SK-N-SH (cell line): ENCODE measurements at regions not wholly inside any gene's neighbourhood (a gene's known extent, or its start where the extent isn't known, plus 50 kb on each side); places are given as distances from the start of the nearest gene placed in this dataset.

ENCODE experiments used
- CTCF ChIA-PET: fragments of 300-600, 350-600 bp; formaldehyde crosslinking; extraction: SDS; loops from one replicate; lab custom pipeline; 2021; lab: Yijun Ruan, JAX
- POLR2A ChIA-PET: fragments of 350-600 bp; sonication (Branson Sonifier 250); formaldehyde crosslinking; extraction: SDS; loops from one replicate; lab custom pipeline; 2020; ENCODE audit warnings: antibody characterized with exemption, inconsistent platforms; lab: Yijun Ruan, JAX
- DNase-seq: peaks from one replicate; pipeline ENCODE4 v3.0.0; 2012
- H2AFZ ChIP-seq: fragments of 200-600 bp; sonication (generic); 2 replicates; pipeline ENCODE4 v1.8.1; 2016; ENCODE audit warnings: antibody characterized with exemption, mild to moderate bottlenecking, low read depth
- H3F3A ChIP-seq: fragments of 200-600 bp; sonication (generic); replicated peaks from 2 replicates; pipeline ENCODE3; 2016; ENCODE audit warnings: antibody characterized with exemption, mild to moderate bottlenecking; ENCODE audit not compliant: insufficient read depth
- H3K27ac ChIP-seq, 2 experiments: fragments of 200-500 bp in 1 of 2; fragments of 200-600 bp in 1 of 2; sonication (Bioruptor generic) in 1 of 2; sonication (generic), shearing (Covaris generic) in 1 of 2; 2 replicates each; pipeline versions ENCODE4 v1.5.1 to v1.6.1; 2014 to 2016; ENCODE audit warnings: low read depth in 2 of 2, inconsistent platforms in 1 of 2, low read length in 1 of 2, mild to moderate bottlenecking in 1 of 2, mixed read lengths in 1 of 2
- H3K27me3 ChIP-seq: fragments of 200-600 bp; sonication (generic), shearing (Covaris generic); 2 replicates; pipeline ENCODE4 v1.6.1; 2016; ENCODE audit warnings: mixed run types; ENCODE audit not compliant: insufficient read depth
- H3K36me3 ChIP-seq, 2 experiments: fragments of 200-500 bp in 1 of 2; fragments of 200-600 bp in 1 of 2; sonication (Bioruptor generic) in 1 of 2; sonication (generic) in 1 of 2; replicated peaks in 1 of 2; 2 replicates each; pipeline versions ENCODE3 to v1.5.1; 2014 to 2016; ENCODE audit warnings: low read length in 1 of 2, mild to moderate bottlenecking in 1 of 2; ENCODE audit not compliant: insufficient read depth in 2 of 2, control insufficient read depth in 1 of 2
- H3K4me1 ChIP-seq, 2 experiments: fragments of 200-500 bp in 1 of 2; fragments of 200-600 bp in 1 of 2; sonication (Bioruptor generic) in 1 of 2; sonication (generic), shearing (Covaris generic) in 1 of 2; 2 replicates each; pipeline versions ENCODE4 v1.5.1 to v1.6.1; 2014 to 2016; ENCODE audit warnings: low read depth in 1 of 2, low read length in 1 of 2, mixed run types in 1 of 2; ENCODE audit not compliant: insufficient read depth in 2 of 2, control insufficient read depth in 1 of 2
- H3K4me2 ChIP-seq: fragments of 200-600 bp; sonication (generic), shearing (Covaris generic); 2 replicates; pipeline ENCODE4 v1.6.1; 2017; ENCODE audit warnings: mixed run types
- H3K4me3 ChIP-seq, 2 experiments: fragments of 200-500 bp in 1 of 2; fragments of 200-600 bp in 1 of 2; sonication (Bioruptor generic) in 1 of 2; sonication (generic), shearing (Covaris generic) in 1 of 2; 2 replicates each; pipeline versions ENCODE4 v1.5.1 to v1.8.1; 2014 to 2016; ENCODE audit warnings: low read depth in 2 of 2, inconsistent platforms in 1 of 2, low read length in 1 of 2, mild to moderate bottlenecking in 1 of 2, mixed read lengths in 1 of 2, moderate library complexity in 1 of 2
- H3K79me2 ChIP-seq: fragments of 200-600 bp; sonication (generic); 2 replicates; pipeline ENCODE4 v1.8.1; 2017; ENCODE audit warnings: mild to moderate bottlenecking; ENCODE audit not compliant: insufficient read depth
- H3K9ac ChIP-seq: fragments of 200-600 bp; sonication (generic); 2 replicates; pipeline ENCODE4 v1.6.1; 2017; ENCODE audit warnings: mixed run types
- H3K9me2 ChIP-seq: fragments of 200-600 bp; sonication (generic); 2 replicates; pipeline ENCODE4 v1.6.1; 2017; ENCODE audit warnings: mixed run types
- H3K9me3 ChIP-seq: fragments of 200-600 bp; sonication (generic); 2 replicates; pipeline ENCODE4 v1.6.1; 2017; ENCODE audit warnings: mixed run types, mild to moderate bottlenecking, moderate library complexity
- H4K20me1 ChIP-seq: fragments of 200-600 bp; sonication (generic); 2 replicates; pipeline ENCODE4 v1.6.1; 2017; ENCODE audit warnings: mild to moderate bottlenecking, mixed run types; ENCODE audit not compliant: insufficient read depth
- CHD2 ChIP-seq: fragments of 150-350 bp; IDR thresholded peaks from 2 replicates; pipeline ENCODE4 v1.6.1; 2018; ENCODE audit warnings: low read length; ENCODE audit not compliant: partially characterized antibody
- EZH2phosphoT487 ChIP-seq: fragments of 200-600 bp; sonication (generic); IDR thresholded peaks from 2 replicates; pipeline ENCODE4 v1.6.1; 2017; ENCODE audit warnings: low read depth, mixed run types, mild to moderate bottlenecking, antibody characterized with exemption, moderate library complexity, borderline replicate concordance
- FOXM1 ChIP-seq: IDR thresholded peaks from 2 replicates; pipeline ENCODE4 v1.4.0; 2012; ENCODE audit warnings: low read depth, mild to moderate bottlenecking
- GABPA ChIP-seq: IDR thresholded peaks from 2 replicates; pipeline ENCODE4 v1.4.0; 2012; ENCODE audit warnings: low read depth, mild to moderate bottlenecking
- GATA2 ChIP-seq: sonication (generic); formaldehyde crosslinking; IDR thresholded peaks from 2 replicates; pipeline ENCODE4 v1.5.0; 2020; ENCODE audit warnings: mild to moderate bottlenecking, missing genetic modification reagents
- MEF2A ChIP-seq: IDR thresholded peaks from 2 replicates; pipeline ENCODE4 v1.4.0; 2012; ENCODE audit warnings: low read depth, borderline replicate concordance
- MXI1 ChIP-seq: IDR thresholded peaks from 2 replicates; pipeline ENCODE4 v1.6.1; 2012; ENCODE audit warnings: mild to moderate bottlenecking, low read depth, low read length, improper control_type of control experiment
- NFIC ChIP-seq: IDR thresholded peaks from 2 replicates; pipeline ENCODE4 v1.4.0; 2012; ENCODE audit warnings: borderline replicate concordance
- RAD21 ChIP-seq: IDR thresholded peaks from 2 replicates; pipeline ENCODE4 v1.6.1; 2012; ENCODE audit warnings: mild to moderate bottlenecking, low read length
- RXRA ChIP-seq: IDR thresholded peaks from 2 replicates; pipeline ENCODE4 v1.4.0; 2012; ENCODE audit warnings: low read depth, mild to moderate bottlenecking, borderline replicate concordance
- SMC3 ChIP-seq: IDR thresholded peaks from 2 replicates; pipeline ENCODE4 v1.6.1; 2012; ENCODE audit warnings: low read depth, low read length, improper control_type of control experiment
- TCF12 ChIP-seq: IDR thresholded peaks from 2 replicates; pipeline ENCODE4 v1.4.0; 2012
- TEAD4 ChIP-seq: IDR thresholded peaks from 2 replicates; pipeline ENCODE4 v1.4.0; 2012; ENCODE audit warnings: mild to moderate bottlenecking, borderline replicate concordance; ENCODE audit not compliant: insufficient read depth
- USF2 ChIP-seq: fragments of 150-350 bp; IDR thresholded peaks from 2 replicates; pipeline ENCODE4 v1.6.1; 2017; ENCODE audit warnings: antibody characterized with exemption, low read length, low read depth, borderline replicate concordance
- YY1 ChIP-seq: IDR thresholded peaks from 2 replicates; pipeline ENCODE4 v1.4.0; 2012; ENCODE audit warnings: low read depth, mild to moderate bottlenecking
- WGBS: methylation state at CpG from one replicate; pipeline ENCODE4 v1.1.6; 2017; ENCODE audit warnings: low lambda C conversion rate; 5-methylcytosine and 5-hydroxymethylcytosine counted together
- TF ChIP-seq, protein P1 (sequence below): fragments of 200-600 bp; sonication (generic); IDR thresholded peaks from 2 replicates; pipeline ENCODE4 v1.6.1; 2017; ENCODE audit warnings: antibody characterized with exemption, mild to moderate bottlenecking, moderate library complexity
- TF ChIP-seq, protein P2 (sequence below): IDR thresholded peaks from 2 replicates; pipeline ENCODE4 v1.4.0; 2012; ENCODE audit warnings: low read depth, borderline replicate concordance
- TF ChIP-seq, protein P3 (sequence below): IDR thresholded peaks from 2 replicates; pipeline ENCODE4; 2012

DNA sequence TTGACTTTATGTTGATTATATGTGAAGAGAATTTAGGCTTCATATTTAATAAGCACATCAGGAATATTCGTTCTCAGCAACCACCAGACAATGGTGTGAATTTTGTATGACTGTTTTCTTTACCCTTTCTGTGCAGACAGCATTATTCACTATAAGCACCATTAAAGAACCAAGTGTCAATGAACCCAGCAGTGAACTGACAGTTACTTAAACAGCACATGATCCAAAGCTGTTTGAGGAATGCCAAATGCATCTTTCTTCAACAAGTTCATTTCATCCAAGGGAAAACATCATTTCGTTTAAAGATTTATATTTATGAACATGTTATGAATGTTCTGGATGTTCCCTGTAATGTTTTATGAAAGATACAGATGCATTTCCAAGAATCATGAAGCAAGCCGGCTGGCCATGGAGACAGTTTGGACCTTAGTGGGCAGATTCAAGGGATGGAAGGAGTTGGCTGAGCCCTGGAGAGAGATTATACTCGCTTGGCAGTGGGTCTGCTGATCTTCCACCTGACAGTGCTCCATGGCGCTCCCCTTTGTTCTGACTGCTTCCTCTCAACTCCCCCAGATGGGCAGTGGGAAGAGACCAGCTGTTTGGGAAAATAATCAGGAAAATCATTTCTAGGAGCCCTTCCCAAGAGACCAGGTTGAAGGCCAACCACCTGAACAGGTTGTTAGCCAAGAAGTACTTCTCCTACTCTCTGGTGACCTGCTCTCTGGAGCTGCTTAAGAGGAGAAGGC, 326.0 kb upstream of the RSPO3 start:
- POLR2A ChIA-PET: no interaction called here
- no peak for TF ChIP-seq EZH2phosphoT487
- no peak for TF ChIP-seq YY1
- TF ChIP-seq TCF12: no peak
- TF ChIP-seq, protein P1, sequence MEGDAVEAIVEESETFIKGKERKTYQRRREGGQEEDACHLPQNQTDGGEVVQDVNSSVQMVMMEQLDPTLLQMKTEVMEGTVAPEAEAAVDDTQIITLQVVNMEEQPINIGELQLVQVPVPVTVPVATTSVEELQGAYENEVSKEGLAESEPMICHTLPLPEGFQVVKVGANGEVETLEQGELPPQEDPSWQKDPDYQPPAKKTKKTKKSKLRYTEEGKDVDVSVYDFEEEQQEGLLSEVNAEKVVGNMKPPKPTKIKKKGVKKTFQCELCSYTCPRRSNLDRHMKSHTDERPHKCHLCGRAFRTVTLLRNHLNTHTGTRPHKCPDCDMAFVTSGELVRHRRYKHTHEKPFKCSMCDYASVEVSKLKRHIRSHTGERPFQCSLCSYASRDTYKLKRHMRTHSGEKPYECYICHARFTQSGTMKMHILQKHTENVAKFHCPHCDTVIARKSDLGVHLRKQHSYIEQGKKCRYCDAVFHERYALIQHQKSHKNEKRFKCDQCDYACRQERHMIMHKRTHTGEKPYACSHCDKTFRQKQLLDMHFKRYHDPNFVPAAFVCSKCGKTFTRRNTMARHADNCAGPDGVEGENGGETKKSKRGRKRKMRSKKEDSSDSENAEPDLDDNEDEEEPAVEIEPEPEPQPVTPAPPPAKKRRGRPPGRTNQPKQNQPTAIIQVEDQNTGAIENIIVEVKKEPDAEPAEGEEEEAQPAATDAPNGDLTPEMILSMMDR: no peak
- no peak overlapping the region for H3K4me2 ChIP-seq
- H3F3A ChIP-seq: no peaks in the 10 kb centered on the region
- WGBS: 18% methylated on average over 5 of the region's 5 CpGs
- H3K9me3 ChIP-seq: no peaks in the 10 kb centered on the region
- no peak overlapping the region for H3K27ac ChIP-seq
- H4K20me1 ChIP-seq: no peaks in the 10 kb centered on the region
- no peaks in the 10 kb centered on the region; a peak in 1 of 4 replicates for H3K4me1 ChIP-seq
- H3K9me2 ChIP-seq: no peaks in the 10 kb centered on the region
- no peaks in the 10 kb centered on the region; the same call in 1 of the 2 replicates for H3K27me3 ChIP-seq
- CTCF ChIA-PET: interaction anchor here (7.5 kb wide), 1 partner anchor 11 kb away, joined by 41 read pairs; no protein-coding TSS in a partner anchor
- no peak for DNase-seq
- no peak overlapping the region for H2AFZ ChIP-seq
- H3K9ac ChIP-seq: no peak overlapping the region
- no peaks in the 10 kb centered on the region for H3K36me3 ChIP-seq
- no peak overlapping the region for H3K4me3 ChIP-seq
- no peaks in the 10 kb centered on the region for H3K79me2 ChIP-seq

DNA sequence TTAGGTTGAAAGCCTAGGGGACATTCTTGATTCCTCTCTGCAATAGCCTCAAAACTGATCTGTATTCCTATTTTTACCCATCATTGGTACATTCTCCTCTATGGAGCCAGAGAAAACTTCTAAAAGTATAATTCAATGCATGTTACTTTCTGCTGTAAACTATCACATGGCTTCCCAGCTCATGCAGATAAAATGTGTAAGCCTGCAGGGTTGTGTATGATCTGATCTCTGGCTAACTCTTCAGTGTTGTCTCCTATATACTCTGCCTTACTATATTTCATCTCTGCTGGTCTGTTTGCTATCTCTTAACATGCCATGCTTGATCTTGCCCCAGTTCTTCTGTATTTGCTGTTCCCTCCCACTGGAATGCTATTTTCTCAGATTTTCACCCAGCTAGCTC, 323.3 kb upstream of the RSPO3 start:
- H3K9ac ChIP-seq: no peak overlapping the region
- H3K27me3 ChIP-seq: peaks cover 4% of the 10 kb centered on the region; the same call in 1 of the 2 replicates
- no peak for TF ChIP-seq GATA2 (CRISPR knock-in tag)
- TF ChIP-seq MXI1: no peak
- TF ChIP-seq, protein P2, sequence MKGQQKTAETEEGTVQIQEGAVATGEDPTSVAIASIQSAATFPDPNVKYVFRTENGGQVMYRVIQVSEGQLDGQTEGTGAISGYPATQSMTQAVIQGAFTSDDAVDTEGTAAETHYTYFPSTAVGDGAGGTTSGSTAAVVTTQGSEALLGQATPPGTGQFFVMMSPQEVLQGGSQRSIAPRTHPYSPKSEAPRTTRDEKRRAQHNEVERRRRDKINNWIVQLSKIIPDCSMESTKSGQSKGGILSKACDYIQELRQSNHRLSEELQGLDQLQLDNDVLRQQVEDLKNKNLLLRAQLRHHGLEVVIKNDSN: no peak
- TF ChIP-seq CHD2: no peak
- TF ChIP-seq RAD21: no peak
- no peak for TF ChIP-seq FOXM1
- no peak for TF ChIP-seq EZH2phosphoT487
- no peak for TF ChIP-seq MEF2A
- TF ChIP-seq SMC3: no peak
- TF ChIP-seq GABPA: no peak
- TF ChIP-seq TCF12: no peak
- TF ChIP-seq RXRA: no peak
- TF ChIP-seq, protein P3, sequence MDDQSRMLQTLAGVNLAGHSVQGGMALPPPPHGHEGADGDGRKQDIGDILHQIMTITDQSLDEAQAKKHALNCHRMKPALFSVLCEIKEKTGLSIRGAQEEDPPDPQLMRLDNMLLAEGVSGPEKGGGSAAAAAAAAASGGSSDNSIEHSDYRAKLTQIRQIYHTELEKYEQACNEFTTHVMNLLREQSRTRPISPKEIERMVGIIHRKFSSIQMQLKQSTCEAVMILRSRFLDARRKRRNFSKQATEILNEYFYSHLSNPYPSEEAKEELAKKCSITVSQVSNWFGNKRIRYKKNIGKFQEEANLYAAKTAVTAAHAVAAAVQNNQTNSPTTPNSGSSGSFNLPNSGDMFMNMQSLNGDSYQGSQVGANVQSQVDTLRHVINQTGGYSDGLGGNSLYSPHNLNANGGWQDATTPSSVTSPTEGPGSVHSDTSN: no peak
- no peak for TF ChIP-seq USF2
- TF ChIP-seq, protein P1: no peak
- TF ChIP-seq TEAD4: no peak
- no peak for TF ChIP-seq NFIC
- TF ChIP-seq YY1: no peak
- POLR2A ChIA-PET: no interaction called here
- H3K4me1 ChIP-seq: no peaks in the 10 kb centered on the region
- no peak overlapping the region for H2AFZ ChIP-seq
- DNase-seq: no peak
- H3K79me2 ChIP-seq: no peaks in the 10 kb centered on the region
- no peaks in the 10 kb centered on the region for H3K9me2 ChIP-seq
- H3K4me2 ChIP-seq: no peak overlapping the region
- no peak overlapping the region for H3K4me3 ChIP-seq
- no peaks in the 10 kb centered on the region for H3K9me3 ChIP-seq
- H3K27ac ChIP-seq: no peak overlapping the region
- H4K20me1 ChIP-seq: no peaks in the 10 kb centered on the region
- CTCF ChIA-PET: interaction anchor here (7.5 kb wide), 1 partner anchor 9 kb away, joined by 41 read pairs; no protein-coding TSS in a partner anchor
- no peaks in the 10 kb centered on the region for H3K36me3 ChIP-seq
- no peaks in the 10 kb centered on the region for H3F3A ChIP-seq
